Erythroblast (primary cell): ENCODE measurements at regions not wholly inside any gene's neighbourhood (a gene's known extent, or its start where the extent isn't known, plus 50 kb on each side); places are given as distances from the start of the nearest gene placed in this dataset.

Experiments
- GATA1 ChIP-seq: IDR thresholded peaks from 2 replicates; pipeline ENCODE4 v1.6.1; 2011; ENCODE audit warnings: low read depth, mild to moderate bottlenecking, control low read depth, low read length, moderate library complexity
- POLR2A ChIP-seq: IDR thresholded peaks from 2 replicates; pipeline ENCODE4 v1.6.1; 2011; ENCODE audit warnings: mild to moderate bottlenecking, low read length

GRCh38 chr3:177284383-177284881 lies 87.2 kb upstream of the TBL1XR1 start:
- TF ChIP-seq POLR2A (no peak), GATA1 (no peak)
